Sigmoid colon (tissue), 4 donors: ENCODE measurements at regions not wholly inside any gene's neighbourhood (a gene's known extent, or its start where the extent isn't known, plus 50 kb on each side); places are given as distances from the start of the nearest gene placed in this dataset.

Source experiments
- CTCF ChIP-seq, 4 experiments: fragments of 450-650 bp in 3 of 4; fragments of 200-600 bp in 1 of 4; IDR thresholded peaks; one replicate each; pipeline ENCODE4 v1.5.1; 2016 to 2019; ENCODE audit warnings: antibody characterized with exemption in 4 of 4, mild to moderate bottlenecking in 3 of 4, moderate library complexity in 2 of 4
- POLR2A ChIP-seq, 2 donors: fragments of 450-650 bp; IDR thresholded peaks; one replicate each; pipeline ENCODE4 v1.6.1; 2016; ENCODE audit warnings: antibody characterized with exemption in 2 of 2, mild to moderate bottlenecking in 2 of 2, moderate library complexity in 2 of 2
- POLR2AphosphoS5 ChIP-seq, 4 donors: sonication (generic); formaldehyde crosslinking; IDR thresholded peaks; one replicate each; pipeline ENCODE4 v1.6.1; 2017; ENCODE audit warnings: antibody characterized with exemption in 4 of 4

- TF ChIP-seq CTCF (IDR thresholded peaks at IDR 0.05) (no peak), POLR2A (IDR thresholded peaks at IDR 0.05) (no peak), POLR2AphosphoS5 (IDR thresholded peaks at IDR 0.05) (no peak)
Measured at GRCh38 chr1:94329986-94330385, 88.2 kb upstream of the ABCD3 start.
